OCI-LY7 (cell line): ENCODE measurements at regions not wholly inside any gene's neighbourhood (a gene's known extent, or its start where the extent isn't known, plus 50 kb on each side); places are given as distances from the start of the nearest gene placed in this dataset.
"Not testable (repeated sequence)": the region's sequence is repeated elsewhere in the genome, so short reads cannot be mapped to it uniquely, and the experiment has no call there.

Experiments
- EZH2phosphoT487 ChIP-seq: fragments of 200-600 bp; sonication (generic); IDR thresholded peaks from 2 replicates; pipeline ENCODE4 v1.6.1; 2018; ENCODE audit warnings: low read depth, borderline replicate concordance, mild to moderate bottlenecking, mixed run types, antibody characterized with exemption, low read length, moderate library complexity, mixed read lengths
- TF ChIP-seq, protein P1 (sequence below): fragments of 200-600 bp; sonication (generic); conservative IDR thresholded peaks from 2 replicates; pipeline ENCODE4 v1.5.1; 2014; ENCODE audit warnings: mild to moderate bottlenecking, antibody characterized with exemption, low read length, moderate library complexity, mixed read lengths

DNA sequence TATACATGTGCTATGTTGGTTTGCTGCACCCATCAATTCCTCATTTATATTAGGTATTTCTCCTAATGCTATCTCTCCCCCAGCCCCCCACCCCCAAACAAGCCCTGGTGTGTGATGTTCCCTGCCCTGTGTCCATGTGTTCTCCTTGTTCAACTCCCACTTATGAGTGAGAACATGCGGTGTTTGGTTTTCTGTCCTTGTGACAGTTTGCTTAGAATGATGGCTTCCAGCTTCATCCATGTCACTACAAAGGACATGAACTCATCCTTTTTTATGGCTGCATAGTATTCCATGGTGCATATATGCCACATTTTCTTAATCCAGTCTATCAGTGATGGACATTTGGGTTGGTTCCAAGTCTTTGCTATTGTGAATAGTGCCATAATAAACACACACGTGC lies 68.4 kb upstream of the TOP3B start:
- TF ChIP-seq, protein P1, sequence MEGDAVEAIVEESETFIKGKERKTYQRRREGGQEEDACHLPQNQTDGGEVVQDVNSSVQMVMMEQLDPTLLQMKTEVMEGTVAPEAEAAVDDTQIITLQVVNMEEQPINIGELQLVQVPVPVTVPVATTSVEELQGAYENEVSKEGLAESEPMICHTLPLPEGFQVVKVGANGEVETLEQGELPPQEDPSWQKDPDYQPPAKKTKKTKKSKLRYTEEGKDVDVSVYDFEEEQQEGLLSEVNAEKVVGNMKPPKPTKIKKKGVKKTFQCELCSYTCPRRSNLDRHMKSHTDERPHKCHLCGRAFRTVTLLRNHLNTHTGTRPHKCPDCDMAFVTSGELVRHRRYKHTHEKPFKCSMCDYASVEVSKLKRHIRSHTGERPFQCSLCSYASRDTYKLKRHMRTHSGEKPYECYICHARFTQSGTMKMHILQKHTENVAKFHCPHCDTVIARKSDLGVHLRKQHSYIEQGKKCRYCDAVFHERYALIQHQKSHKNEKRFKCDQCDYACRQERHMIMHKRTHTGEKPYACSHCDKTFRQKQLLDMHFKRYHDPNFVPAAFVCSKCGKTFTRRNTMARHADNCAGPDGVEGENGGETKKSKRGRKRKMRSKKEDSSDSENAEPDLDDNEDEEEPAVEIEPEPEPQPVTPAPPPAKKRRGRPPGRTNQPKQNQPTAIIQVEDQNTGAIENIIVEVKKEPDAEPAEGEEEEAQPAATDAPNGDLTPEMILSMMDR: not testable (repeated sequence)
- not testable (repeated sequence) for TF ChIP-seq EZH2phosphoT487
